SK-N-SH (cell line): ENCODE measurements at regions not wholly inside any gene's neighbourhood (a gene's known extent, or its start where the extent isn't known, plus 50 kb on each side); places are given as distances from the start of the nearest gene placed in this dataset.

Experiments
- CTCF ChIA-PET: fragments of 300-600, 350-600 bp; formaldehyde crosslinking; extraction: SDS; loops from one replicate; lab custom pipeline; 2021; lab: Yijun Ruan, JAX
- POLR2A ChIA-PET: fragments of 350-600 bp; sonication (Branson Sonifier 250); formaldehyde crosslinking; extraction: SDS; loops from one replicate; lab custom pipeline; 2020; ENCODE audit warnings: antibody characterized with exemption, inconsistent platforms; lab: Yijun Ruan, JAX
- DNase-seq: peaks from one replicate; pipeline ENCODE4 v3.0.0; 2012
- H2AFZ ChIP-seq: fragments of 200-600 bp; sonication (generic); 2 replicates; pipeline ENCODE4 v1.8.1; 2016; ENCODE audit warnings: antibody characterized with exemption, mild to moderate bottlenecking, low read depth
- H3F3A ChIP-seq: fragments of 200-600 bp; sonication (generic); replicated peaks from 2 replicates; pipeline ENCODE3; 2016; ENCODE audit warnings: antibody characterized with exemption, mild to moderate bottlenecking; ENCODE audit not compliant: insufficient read depth
- H3K27ac ChIP-seq, 2 experiments: fragments of 200-500 bp in 1 of 2; fragments of 200-600 bp in 1 of 2; sonication (Bioruptor generic) in 1 of 2; sonication (generic), shearing (Covaris generic) in 1 of 2; 2 replicates each; pipeline versions ENCODE4 v1.5.1 to v1.6.1; 2014 to 2016; ENCODE audit warnings: low read depth in 2 of 2, inconsistent platforms in 1 of 2, low read length in 1 of 2, mild to moderate bottlenecking in 1 of 2, mixed read lengths in 1 of 2
- H3K27me3 ChIP-seq: fragments of 200-600 bp; sonication (generic), shearing (Covaris generic); 2 replicates; pipeline ENCODE4 v1.6.1; 2016; ENCODE audit warnings: mixed run types; ENCODE audit not compliant: insufficient read depth
- H3K36me3 ChIP-seq, 2 experiments: fragments of 200-500 bp in 1 of 2; fragments of 200-600 bp in 1 of 2; sonication (Bioruptor generic) in 1 of 2; sonication (generic) in 1 of 2; replicated peaks in 1 of 2; 2 replicates each; pipeline versions ENCODE3 to v1.5.1; 2014 to 2016; ENCODE audit warnings: low read length in 1 of 2, mild to moderate bottlenecking in 1 of 2; ENCODE audit not compliant: insufficient read depth in 2 of 2, control insufficient read depth in 1 of 2
- H3K4me1 ChIP-seq, 2 experiments: fragments of 200-500 bp in 1 of 2; fragments of 200-600 bp in 1 of 2; sonication (Bioruptor generic) in 1 of 2; sonication (generic), shearing (Covaris generic) in 1 of 2; 2 replicates each; pipeline versions ENCODE4 v1.5.1 to v1.6.1; 2014 to 2016; ENCODE audit warnings: low read depth in 1 of 2, low read length in 1 of 2, mixed run types in 1 of 2; ENCODE audit not compliant: insufficient read depth in 2 of 2, control insufficient read depth in 1 of 2
- H3K4me2 ChIP-seq: fragments of 200-600 bp; sonication (generic), shearing (Covaris generic); 2 replicates; pipeline ENCODE4 v1.6.1; 2017; ENCODE audit warnings: mixed run types
- H3K4me3 ChIP-seq, 2 experiments: fragments of 200-500 bp in 1 of 2; fragments of 200-600 bp in 1 of 2; sonication (Bioruptor generic) in 1 of 2; sonication (generic), shearing (Covaris generic) in 1 of 2; 2 replicates each; pipeline versions ENCODE4 v1.5.1 to v1.8.1; 2014 to 2016; ENCODE audit warnings: low read depth in 2 of 2, inconsistent platforms in 1 of 2, low read length in 1 of 2, mild to moderate bottlenecking in 1 of 2, mixed read lengths in 1 of 2, moderate library complexity in 1 of 2
- H3K79me2 ChIP-seq: fragments of 200-600 bp; sonication (generic); 2 replicates; pipeline ENCODE4 v1.8.1; 2017; ENCODE audit warnings: mild to moderate bottlenecking; ENCODE audit not compliant: insufficient read depth
- H3K9ac ChIP-seq: fragments of 200-600 bp; sonication (generic); 2 replicates; pipeline ENCODE4 v1.6.1; 2017; ENCODE audit warnings: mixed run types
- H3K9me2 ChIP-seq: fragments of 200-600 bp; sonication (generic); 2 replicates; pipeline ENCODE4 v1.6.1; 2017; ENCODE audit warnings: mixed run types
- H3K9me3 ChIP-seq: fragments of 200-600 bp; sonication (generic); 2 replicates; pipeline ENCODE4 v1.6.1; 2017; ENCODE audit warnings: mixed run types, mild to moderate bottlenecking, moderate library complexity
- H4K20me1 ChIP-seq: fragments of 200-600 bp; sonication (generic); 2 replicates; pipeline ENCODE4 v1.6.1; 2017; ENCODE audit warnings: mild to moderate bottlenecking, mixed run types; ENCODE audit not compliant: insufficient read depth
- CHD2 ChIP-seq: fragments of 150-350 bp; IDR thresholded peaks from 2 replicates; pipeline ENCODE4 v1.6.1; 2018; ENCODE audit warnings: low read length; ENCODE audit not compliant: partially characterized antibody
- ELF1 ChIP-seq: IDR thresholded peaks from 2 replicates; pipeline ENCODE4 v1.4.0; 2012
- EZH2phosphoT487 ChIP-seq: fragments of 200-600 bp; sonication (generic); IDR thresholded peaks from 2 replicates; pipeline ENCODE4 v1.6.1; 2017; ENCODE audit warnings: low read depth, mixed run types, mild to moderate bottlenecking, antibody characterized with exemption, moderate library complexity, borderline replicate concordance
- FOSL2 ChIP-seq: IDR thresholded peaks from 2 replicates; pipeline ENCODE4 v1.4.0; 2012; ENCODE audit warnings: low read depth, mild to moderate bottlenecking, moderate library complexity, borderline replicate concordance
- FOXJ3 ChIP-seq: sonication (generic); formaldehyde crosslinking; IDR thresholded peaks from 2 replicates; pipeline ENCODE4 v1.5.1; 2020; ENCODE audit warnings: mild to moderate bottlenecking, missing genetic modification reagents
- GABPA ChIP-seq: IDR thresholded peaks from 2 replicates; pipeline ENCODE4 v1.4.0; 2012; ENCODE audit warnings: low read depth, mild to moderate bottlenecking
- GATA2 ChIP-seq: sonication (generic); formaldehyde crosslinking; IDR thresholded peaks from 2 replicates; pipeline ENCODE4 v1.5.0; 2020; ENCODE audit warnings: mild to moderate bottlenecking, missing genetic modification reagents
- IRF3 ChIP-seq: fragments of 150-350 bp; IDR thresholded peaks from 2 replicates; pipeline ENCODE4 v1.6.1; 2016; ENCODE audit warnings: mild to moderate bottlenecking, low read depth, low read length
- JUND ChIP-seq: IDR thresholded peaks from 2 replicates; pipeline ENCODE4 v1.4.0; 2012
- MAX ChIP-seq: IDR thresholded peaks from 2 replicates; pipeline ENCODE4 v1.4.0; 2012; ENCODE audit warnings: low read depth
- MEF2A ChIP-seq: IDR thresholded peaks from 2 replicates; pipeline ENCODE4 v1.4.0; 2012; ENCODE audit warnings: low read depth, borderline replicate concordance
- MXI1 ChIP-seq: IDR thresholded peaks from 2 replicates; pipeline ENCODE4 v1.6.1; 2012; ENCODE audit warnings: mild to moderate bottlenecking, low read depth, low read length, improper control_type of control experiment
- NFIC ChIP-seq: IDR thresholded peaks from 2 replicates; pipeline ENCODE4 v1.4.0; 2012; ENCODE audit warnings: borderline replicate concordance
- RCOR1 ChIP-seq: fragments of 150-350 bp; IDR thresholded peaks from 2 replicates; pipeline ENCODE4 v1.6.1; 2017; ENCODE audit warnings: antibody characterized with exemption, low read length
- SMC3 ChIP-seq: IDR thresholded peaks from 2 replicates; pipeline ENCODE4 v1.6.1; 2012; ENCODE audit warnings: low read depth, low read length, improper control_type of control experiment
- TCF12 ChIP-seq: IDR thresholded peaks from 2 replicates; pipeline ENCODE4 v1.4.0; 2012
- TEAD4 ChIP-seq: IDR thresholded peaks from 2 replicates; pipeline ENCODE4 v1.4.0; 2012; ENCODE audit warnings: mild to moderate bottlenecking, borderline replicate concordance; ENCODE audit not compliant: insufficient read depth
- WGBS: methylation state at CpG from one replicate; pipeline ENCODE4 v1.1.6; 2017; ENCODE audit warnings: low lambda C conversion rate; 5-methylcytosine and 5-hydroxymethylcytosine counted together
- TF ChIP-seq, protein P1 (sequence below): IDR thresholded peaks from 2 replicates; pipeline ENCODE4 v1.4.0; 2012; ENCODE audit warnings: low read depth, borderline replicate concordance
- TF ChIP-seq, protein P2 (sequence below): IDR thresholded peaks from 2 replicates; pipeline ENCODE4 v1.4.0; 2012; ENCODE audit warnings: low read depth, borderline replicate concordance
- TF ChIP-seq, protein P3 (sequence below): IDR thresholded peaks from 2 replicates; pipeline ENCODE4 v1.6.1; 2012; ENCODE audit warnings: mild to moderate bottlenecking, low read depth, low read length, moderate library complexity

DNA sequence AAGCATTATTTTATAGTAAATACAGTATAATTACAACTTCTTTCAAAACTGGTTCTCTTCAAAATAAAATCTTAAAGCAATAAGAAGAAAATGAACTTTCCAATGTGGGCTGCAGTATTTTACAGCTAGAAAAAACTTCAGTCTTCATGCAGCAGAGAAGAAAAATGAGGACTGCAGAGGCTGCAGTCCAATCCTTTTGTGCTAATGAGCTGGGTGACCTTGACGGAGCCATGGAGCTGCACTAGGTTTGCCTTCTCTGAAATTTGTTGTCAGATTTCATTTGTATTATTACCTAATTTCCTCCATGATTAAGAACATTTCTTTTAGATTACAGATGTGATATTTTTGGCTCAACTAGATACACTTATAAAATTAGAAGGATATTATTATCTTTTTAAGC lies 245.2 kb upstream of the ADAMTS3 start:
- CTCF ChIA-PET: no interaction called here
- H3K4me2 ChIP-seq: no peak overlapping the region
- no peak for DNase-seq
- TF ChIP-seq RCOR1 (no peak), ELF1 (no peak), MXI1 (no peak), FOXJ3 (no peak), EZH2phosphoT487 (no peak), CHD2 (no peak), GATA2 (CRISPR knock-in tag) (no peak), SMC3 (no peak), FOSL2 (no peak), IRF3 (no peak), TCF12 (no peak), MEF2A (no peak), MAX (no peak), GABPA (no peak), TEAD4 (no peak), JUND (no peak), NFIC (no peak)
- TF ChIP-seq, protein P1, sequence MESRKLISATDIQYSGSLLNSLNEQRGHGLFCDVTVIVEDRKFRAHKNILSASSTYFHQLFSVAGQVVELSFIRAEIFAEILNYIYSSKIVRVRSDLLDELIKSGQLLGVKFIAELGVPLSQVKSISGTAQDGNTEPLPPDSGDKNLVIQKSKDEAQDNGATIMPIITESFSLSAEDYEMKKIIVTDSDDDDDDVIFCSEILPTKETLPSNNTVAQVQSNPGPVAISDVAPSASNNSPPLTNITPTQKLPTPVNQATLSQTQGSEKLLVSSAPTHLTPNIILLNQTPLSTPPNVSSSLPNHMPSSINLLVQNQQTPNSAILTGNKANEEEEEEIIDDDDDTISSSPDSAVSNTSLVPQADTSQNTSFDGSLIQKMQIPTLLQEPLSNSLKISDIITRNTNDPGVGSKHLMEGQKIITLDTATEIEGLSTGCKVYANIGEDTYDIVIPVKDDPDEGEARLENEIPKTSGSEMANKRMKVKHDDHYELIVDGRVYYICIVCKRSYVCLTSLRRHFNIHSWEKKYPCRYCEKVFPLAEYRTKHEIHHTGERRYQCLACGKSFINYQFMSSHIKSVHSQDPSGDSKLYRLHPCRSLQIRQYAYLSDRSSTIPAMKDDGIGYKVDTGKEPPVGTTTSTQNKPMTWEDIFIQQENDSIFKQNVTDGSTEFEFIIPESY: no peak
- TF ChIP-seq, protein P2, sequence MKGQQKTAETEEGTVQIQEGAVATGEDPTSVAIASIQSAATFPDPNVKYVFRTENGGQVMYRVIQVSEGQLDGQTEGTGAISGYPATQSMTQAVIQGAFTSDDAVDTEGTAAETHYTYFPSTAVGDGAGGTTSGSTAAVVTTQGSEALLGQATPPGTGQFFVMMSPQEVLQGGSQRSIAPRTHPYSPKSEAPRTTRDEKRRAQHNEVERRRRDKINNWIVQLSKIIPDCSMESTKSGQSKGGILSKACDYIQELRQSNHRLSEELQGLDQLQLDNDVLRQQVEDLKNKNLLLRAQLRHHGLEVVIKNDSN: no peak
- TF ChIP-seq, protein P3, sequence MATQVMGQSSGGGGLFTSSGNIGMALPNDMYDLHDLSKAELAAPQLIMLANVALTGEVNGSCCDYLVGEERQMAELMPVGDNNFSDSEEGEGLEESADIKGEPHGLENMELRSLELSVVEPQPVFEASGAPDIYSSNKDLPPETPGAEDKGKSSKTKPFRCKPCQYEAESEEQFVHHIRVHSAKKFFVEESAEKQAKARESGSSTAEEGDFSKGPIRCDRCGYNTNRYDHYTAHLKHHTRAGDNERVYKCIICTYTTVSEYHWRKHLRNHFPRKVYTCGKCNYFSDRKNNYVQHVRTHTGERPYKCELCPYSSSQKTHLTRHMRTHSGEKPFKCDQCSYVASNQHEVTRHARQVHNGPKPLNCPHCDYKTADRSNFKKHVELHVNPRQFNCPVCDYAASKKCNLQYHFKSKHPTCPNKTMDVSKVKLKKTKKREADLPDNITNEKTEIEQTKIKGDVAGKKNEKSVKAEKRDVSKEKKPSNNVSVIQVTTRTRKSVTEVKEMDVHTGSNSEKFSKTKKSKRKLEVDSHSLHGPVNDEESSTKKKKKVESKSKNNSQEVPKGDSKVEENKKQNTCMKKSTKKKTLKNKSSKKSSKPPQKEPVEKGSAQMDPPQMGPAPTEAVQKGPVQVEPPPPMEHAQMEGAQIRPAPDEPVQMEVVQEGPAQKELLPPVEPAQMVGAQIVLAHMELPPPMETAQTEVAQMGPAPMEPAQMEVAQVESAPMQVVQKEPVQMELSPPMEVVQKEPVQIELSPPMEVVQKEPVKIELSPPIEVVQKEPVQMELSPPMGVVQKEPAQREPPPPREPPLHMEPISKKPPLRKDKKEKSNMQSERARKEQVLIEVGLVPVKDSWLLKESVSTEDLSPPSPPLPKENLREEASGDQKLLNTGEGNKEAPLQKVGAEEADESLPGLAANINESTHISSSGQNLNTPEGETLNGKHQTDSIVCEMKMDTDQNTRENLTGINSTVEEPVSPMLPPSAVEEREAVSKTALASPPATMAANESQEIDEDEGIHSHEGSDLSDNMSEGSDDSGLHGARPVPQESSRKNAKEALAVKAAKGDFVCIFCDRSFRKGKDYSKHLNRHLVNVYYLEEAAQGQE: no peak
- H3K36me3 ChIP-seq: no peaks in the 10 kb centered on the region
- no peak overlapping the region for H3K9ac ChIP-seq
- no peaks in the 10 kb centered on the region for H3F3A ChIP-seq
- no peak overlapping the region for H3K27ac ChIP-seq
- 53% methylated on average over 1 of the region's 1 CpG for WGBS
- no peaks in the 10 kb centered on the region for H3K9me2 ChIP-seq
- no peaks in the 10 kb centered on the region for H4K20me1 ChIP-seq
- no peaks in the 10 kb centered on the region for H3K9me3 ChIP-seq
- H3K4me1 ChIP-seq: peaks cover 0 to 8% of the 10 kb centered on the region in 2 experiments; a peak in 1 of 4 replicates
- no peak overlapping the region for H2AFZ ChIP-seq
- POLR2A ChIA-PET: no interaction called here
- H3K4me3 ChIP-seq: no peak overlapping the region
- no peaks in the 10 kb centered on the region for H3K27me3 ChIP-seq
- H3K79me2 ChIP-seq: no peaks in the 10 kb centered on the region
